GM19328 (cell line): ENCODE measurements at regions not wholly inside any gene's neighbourhood (a gene's known extent, or its start where the extent isn't known, plus 50 kb on each side); places are given as distances from the start of the nearest gene placed in this dataset.
"Not testable (repeated sequence)": the region's sequence is repeated elsewhere in the genome, so short reads cannot be mapped to it uniquely, and the experiment has no call there.

Experiments
- ATAC-seq: cut with Tn5 transposase; IDR thresholded peaks from one replicate; pipeline ENCODE4 v1.9.1; 2021; ENCODE audit warnings: mild to moderate bottlenecking, moderate library complexity; ENCODE audit not compliant: unreplicated experiment

GRCh38 chr1:195763907-195764374, 844.3 kb downstream of the KCNT2 start:
- no peak for ATAC-seq

GRCh38 chr1:195763146-195763906, 844.9 kb downstream of the KCNT2 start:
- ATAC-seq = no peak

GRCh38 chr1:195761104-195761503, 847.1 kb downstream of the KCNT2 start:
- no peak for ATAC-seq

- no peak for ATAC-seq
These were observed 852.1 kb downstream of the KCNT2 start for GRCh38 chr1:195756109-195756508.

GRCh38 chr1:195754874-195755273, 853.4 kb downstream of the KCNT2 start:
- no peak for ATAC-seq

- ATAC-seq = no peak
These were observed 853.9 kb downstream of the KCNT2 start for GRCh38 chr1:195754303-195754702.

- ATAC-seq = no peak
These were observed 859.3 kb downstream of the KCNT2 start for GRCh38 chr1:195748969-195749368.

GRCh38 chr1:195745189-195746010, 862.8 kb downstream of the KCNT2 start:
- ATAC-seq = no peak

- ATAC-seq = no peak
These were observed 864.0 kb downstream of the KCNT2 start for GRCh38 chr1:195744256-195744655.

- ATAC-seq = no peak
These were observed 867.4 kb downstream of the KCNT2 start for GRCh38 chr1:195740862-195741261.

GRCh38 chr1:195738966-195739650, 869.1 kb downstream of the KCNT2 start:
- no peak for ATAC-seq

- no peak for ATAC-seq
These were observed 873.1 kb downstream of the KCNT2 start for GRCh38 chr1:195735140-195735539.

- peak; percentile 53 for ATAC-seq
These were observed 874.4 kb downstream of the KCNT2 start for GRCh38 chr1:195733826-195734225.

GRCh38 chr1:195733408-195733807, 874.8 kb downstream of the KCNT2 start:
- ATAC-seq = no peak

GRCh38 chr1:195731385-195731784, 876.9 kb downstream of the KCNT2 start:
- ATAC-seq = no peak

GRCh38 chr1:195723796-195724194, 884.4 kb downstream of the KCNT2 start:
- ATAC-seq = no peak

GRCh38 chr1:195722852-195723795, 885.1 kb downstream of the KCNT2 start:
- ATAC-seq = not testable (repeated sequence)

GRCh38 chr1:195722146-195722545, 886.1 kb downstream of the KCNT2 start:
- ATAC-seq = not testable (repeated sequence)

- no peak for ATAC-seq
These were observed 886.8 kb downstream of the KCNT2 start for GRCh38 chr1:195721210-195721971.

GRCh38 chr1:195717651-195718050, 890.6 kb downstream of the KCNT2 start:
- ATAC-seq = no peak
